Choroid plexus epithelial cell (primary cell): ENCODE measurements at regions not wholly inside any gene's neighbourhood (a gene's known extent, or its start where the extent isn't known, plus 50 kb on each side); places are given as distances from the start of the nearest gene placed in this dataset.

Experiments
- DNase-seq: peaks from one replicate; pipeline ENCODE4 v3.0.0-alpha.2; 2010; ENCODE audit warnings: low read depth
- H3K4me3 ChIP-seq: 2 replicates; pipeline ENCODE4 v1.5.1; 2011; ENCODE audit warnings: low read depth, mild to moderate bottlenecking, control low read depth, low read length, moderate library complexity
- TF ChIP-seq, protein P1 (sequence below): conservative IDR thresholded peaks from 2 replicates; pipeline ENCODE4 v1.5.1; 2011; ENCODE audit warnings: low read depth, mild to moderate bottlenecking, control low read depth, inconsistent platforms, low read length, moderate library complexity

DNA sequence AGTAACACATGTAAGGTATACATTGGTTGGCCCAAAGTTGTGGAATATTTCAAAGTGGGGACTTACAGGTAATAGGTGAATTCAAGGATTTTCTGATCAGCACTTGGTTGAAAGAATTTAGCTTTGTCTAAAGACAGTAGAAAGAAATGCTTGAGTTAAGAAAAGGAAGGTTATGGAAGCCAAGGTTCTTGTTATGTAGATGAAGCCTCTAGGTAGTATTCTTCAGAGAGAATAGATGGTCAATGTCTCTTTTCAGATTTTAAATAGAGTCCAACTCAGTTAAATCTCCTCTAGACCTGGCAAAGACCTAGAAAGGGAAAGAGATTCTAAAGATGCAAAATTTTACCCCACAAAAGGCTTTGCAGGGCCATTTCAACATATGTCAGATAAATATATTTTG, 157.4 kb downstream of the ANKRD30B start:
- no peak overlapping the region for H3K4me3 ChIP-seq
- TF ChIP-seq, protein P1, sequence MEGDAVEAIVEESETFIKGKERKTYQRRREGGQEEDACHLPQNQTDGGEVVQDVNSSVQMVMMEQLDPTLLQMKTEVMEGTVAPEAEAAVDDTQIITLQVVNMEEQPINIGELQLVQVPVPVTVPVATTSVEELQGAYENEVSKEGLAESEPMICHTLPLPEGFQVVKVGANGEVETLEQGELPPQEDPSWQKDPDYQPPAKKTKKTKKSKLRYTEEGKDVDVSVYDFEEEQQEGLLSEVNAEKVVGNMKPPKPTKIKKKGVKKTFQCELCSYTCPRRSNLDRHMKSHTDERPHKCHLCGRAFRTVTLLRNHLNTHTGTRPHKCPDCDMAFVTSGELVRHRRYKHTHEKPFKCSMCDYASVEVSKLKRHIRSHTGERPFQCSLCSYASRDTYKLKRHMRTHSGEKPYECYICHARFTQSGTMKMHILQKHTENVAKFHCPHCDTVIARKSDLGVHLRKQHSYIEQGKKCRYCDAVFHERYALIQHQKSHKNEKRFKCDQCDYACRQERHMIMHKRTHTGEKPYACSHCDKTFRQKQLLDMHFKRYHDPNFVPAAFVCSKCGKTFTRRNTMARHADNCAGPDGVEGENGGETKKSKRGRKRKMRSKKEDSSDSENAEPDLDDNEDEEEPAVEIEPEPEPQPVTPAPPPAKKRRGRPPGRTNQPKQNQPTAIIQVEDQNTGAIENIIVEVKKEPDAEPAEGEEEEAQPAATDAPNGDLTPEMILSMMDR, result no peak
- no peak for DNase-seq

DNA sequence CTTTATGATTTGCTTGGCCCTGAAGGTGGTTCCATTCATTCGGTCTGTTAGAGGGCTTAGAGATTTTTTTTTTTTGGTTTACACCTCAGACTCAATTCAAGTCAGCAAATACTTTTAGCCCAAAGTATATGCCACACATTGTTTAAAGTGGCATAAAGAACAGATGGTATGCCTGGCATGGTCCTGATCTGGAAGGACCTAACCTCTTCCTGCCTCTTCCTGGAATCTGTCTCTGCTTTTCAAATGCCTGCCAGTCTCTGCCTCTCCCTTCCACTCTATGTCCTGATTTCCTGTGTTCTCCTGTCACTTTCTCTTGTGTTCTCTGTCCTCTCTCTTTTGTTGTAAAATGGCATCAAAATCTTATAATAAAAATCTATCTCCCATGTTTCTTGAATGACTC, 158.0 kb downstream of the ANKRD30B start:
- H3K4me3 ChIP-seq, result no peak overlapping the region
- TF ChIP-seq, protein P1, result no peak
- no peak for DNase-seq

DNA sequence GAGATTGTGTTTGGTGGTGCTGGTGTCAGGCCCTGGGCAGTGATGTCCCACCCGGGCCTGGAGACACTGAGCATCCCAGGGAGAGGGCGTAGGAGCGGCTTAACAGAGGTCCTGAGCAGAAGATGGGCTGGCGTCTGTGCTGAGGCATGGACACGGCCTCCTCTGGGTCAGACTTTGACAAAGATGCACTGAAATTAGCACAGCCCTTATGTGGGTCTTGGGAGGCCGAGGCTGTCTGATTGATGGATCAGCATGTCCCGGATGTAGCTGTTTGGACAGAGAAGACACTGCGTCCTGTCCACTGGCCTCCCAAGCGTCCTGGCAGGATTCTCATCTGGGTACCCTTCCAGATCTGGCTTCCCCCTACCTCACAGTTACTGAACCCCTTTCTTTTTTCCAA, 159.4 kb downstream of the ANKRD30B start:
- no peak for DNase-seq
- TF ChIP-seq, protein P1, result no peak
- H3K4me3 ChIP-seq, result no peak overlapping the region

- DNase-seq, result no peak
- TF ChIP-seq, protein P1, result no peak
- no peak overlapping the region for H3K4me3 ChIP-seq
Measured at GRCh38 chr18:14908541-14908940, 160.6 kb downstream of the ANKRD30B start.

- DNase-seq, result no peak
- TF ChIP-seq, protein P1, result no peak
Measured at GRCh38 chr18:14912967-14913366, 165.0 kb downstream of the ANKRD30B start.

DNA sequence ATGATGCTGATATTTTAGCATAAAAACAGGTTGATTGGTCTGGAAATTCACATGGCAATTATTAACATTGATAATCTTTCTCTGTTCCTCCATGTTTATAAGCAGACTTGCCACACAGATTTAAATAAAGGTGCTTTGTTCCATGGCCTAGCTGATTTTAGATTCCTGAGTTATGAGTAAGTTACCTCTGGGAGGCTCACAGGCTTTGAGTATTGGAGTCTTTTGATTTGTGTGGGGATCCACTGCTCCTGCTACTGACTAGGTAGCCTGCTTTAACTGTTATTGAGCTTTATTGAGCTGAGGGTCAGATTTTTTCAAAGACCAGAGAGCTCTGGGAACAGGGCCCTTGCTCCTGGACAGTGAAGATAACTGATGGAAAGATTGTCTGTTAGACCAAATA, 166.1 kb downstream of the ANKRD30B start:
- TF ChIP-seq, protein P1, result no peak
- H3K4me3 ChIP-seq, result no peak overlapping the region
- peak; percentile 0 for DNase-seq

More at GRCh38 chr18:14912967-14913366, 165.0 kb downstream of the ANKRD30B start:
- no peak overlapping the region for H3K4me3 ChIP-seq

DNA sequence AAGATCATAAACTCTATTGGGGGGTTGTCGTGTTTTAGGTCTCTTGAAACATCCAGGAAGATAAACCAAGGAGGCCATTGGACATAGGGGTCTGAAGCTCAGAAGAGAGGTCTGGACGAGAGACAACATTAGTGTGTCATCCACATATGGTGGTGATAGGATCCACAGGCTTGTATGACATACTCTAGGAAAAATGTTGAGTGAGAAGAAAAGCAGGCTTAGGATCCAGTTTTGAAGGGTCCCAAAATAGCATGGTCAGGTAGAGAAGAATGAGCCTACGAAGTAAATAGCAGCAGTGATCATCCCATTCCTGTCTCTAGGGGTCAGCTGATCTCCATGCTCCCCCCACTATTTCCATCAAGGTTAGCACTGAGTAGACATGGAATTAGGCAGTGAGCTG, 166.8 kb downstream of the ANKRD30B start:
- H3K4me3 ChIP-seq, result no peak overlapping the region
- DNase-seq, result no peak
- TF ChIP-seq, protein P1, result no peak
